Umbilical cord (tissue), 1 donor: ENCODE measurements at regions not wholly inside any gene's neighbourhood (a gene's known extent, or its start where the extent isn't known, plus 50 kb on each side); places are given as distances from the start of the nearest gene placed in this dataset.

Experiments used
- DNase-seq: peaks from one replicate; pipeline ENCODE4 v3.0.0-alpha.2; 2015; ENCODE audit warnings: low spot score

DNA sequence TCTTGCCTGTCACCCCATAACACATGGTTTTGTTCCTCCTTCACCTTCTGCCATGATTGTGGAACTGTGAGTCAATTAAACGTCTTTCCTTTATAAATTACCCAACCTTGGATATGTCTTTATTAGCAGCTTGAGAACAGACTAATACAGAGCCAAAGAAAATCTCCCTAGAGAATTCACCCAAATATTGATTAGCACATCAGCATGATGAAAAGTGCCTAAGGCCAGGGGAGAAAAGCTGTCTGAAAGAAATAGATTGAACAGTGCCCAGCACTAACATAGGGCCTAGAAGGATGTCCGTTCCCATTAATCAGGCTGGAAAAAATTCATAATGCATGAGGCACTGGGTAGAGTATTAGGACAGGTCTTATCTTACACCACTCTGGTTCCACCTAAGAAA lies 111.9 kb upstream of the CALN1 start:
- no peak for DNase-seq

DNA sequence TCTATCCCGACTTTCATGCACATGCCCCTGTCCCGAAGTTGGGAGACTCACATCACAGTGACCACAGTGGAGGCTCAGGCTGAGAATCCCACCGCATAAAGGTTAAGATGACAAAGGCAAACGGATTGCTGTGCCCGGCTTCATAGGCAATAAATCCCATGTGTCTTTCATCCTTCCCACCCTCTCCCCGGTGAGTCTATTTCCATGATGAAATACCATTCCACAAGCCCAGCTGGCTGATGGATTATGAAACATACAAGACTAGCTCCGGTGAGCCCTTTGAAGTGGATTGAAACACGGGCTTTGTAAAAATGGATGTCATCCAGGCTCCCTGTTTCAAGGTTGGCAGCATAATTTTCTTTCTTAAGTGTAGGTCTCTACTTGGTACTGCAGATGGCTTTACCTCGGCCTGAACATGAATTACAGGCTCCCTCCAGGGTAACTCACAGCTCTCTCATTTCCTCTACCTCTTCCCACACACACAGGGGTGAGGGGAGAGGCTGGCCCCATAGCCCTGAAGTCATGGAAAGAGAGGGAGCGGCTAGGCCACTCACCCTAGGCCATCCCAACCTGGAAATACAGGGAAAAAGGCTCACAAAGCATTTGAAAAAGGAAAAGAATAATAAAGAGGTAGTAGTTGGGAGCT lies 92.0 kb upstream of the CALN1 start:
- no peak for DNase-seq

GRCh38 chr7:72503644-72504043 lies 91.5 kb upstream of the CALN1 start:
- DNase-seq, result no peak

DNA sequence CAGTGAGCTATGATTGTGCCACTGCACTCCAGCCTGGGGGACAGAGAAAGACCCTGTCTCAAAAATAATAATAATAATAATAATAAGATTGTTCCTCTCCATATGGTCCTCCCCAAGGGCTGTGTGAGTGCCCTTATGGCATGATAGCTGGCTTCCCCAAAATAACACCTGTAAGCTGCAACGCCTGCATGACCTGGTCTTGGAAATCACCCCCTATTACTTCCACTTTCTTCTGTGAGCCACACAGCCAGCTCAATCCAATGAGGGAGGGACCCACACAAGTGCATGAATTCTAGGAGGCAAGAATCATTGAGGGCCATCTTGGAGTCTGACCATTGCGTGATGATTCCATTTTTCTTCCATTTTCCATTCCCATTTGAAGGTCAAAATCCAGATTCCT lies 82.7 kb upstream of the CALN1 start:
- DNase-seq, result no peak

DNA sequence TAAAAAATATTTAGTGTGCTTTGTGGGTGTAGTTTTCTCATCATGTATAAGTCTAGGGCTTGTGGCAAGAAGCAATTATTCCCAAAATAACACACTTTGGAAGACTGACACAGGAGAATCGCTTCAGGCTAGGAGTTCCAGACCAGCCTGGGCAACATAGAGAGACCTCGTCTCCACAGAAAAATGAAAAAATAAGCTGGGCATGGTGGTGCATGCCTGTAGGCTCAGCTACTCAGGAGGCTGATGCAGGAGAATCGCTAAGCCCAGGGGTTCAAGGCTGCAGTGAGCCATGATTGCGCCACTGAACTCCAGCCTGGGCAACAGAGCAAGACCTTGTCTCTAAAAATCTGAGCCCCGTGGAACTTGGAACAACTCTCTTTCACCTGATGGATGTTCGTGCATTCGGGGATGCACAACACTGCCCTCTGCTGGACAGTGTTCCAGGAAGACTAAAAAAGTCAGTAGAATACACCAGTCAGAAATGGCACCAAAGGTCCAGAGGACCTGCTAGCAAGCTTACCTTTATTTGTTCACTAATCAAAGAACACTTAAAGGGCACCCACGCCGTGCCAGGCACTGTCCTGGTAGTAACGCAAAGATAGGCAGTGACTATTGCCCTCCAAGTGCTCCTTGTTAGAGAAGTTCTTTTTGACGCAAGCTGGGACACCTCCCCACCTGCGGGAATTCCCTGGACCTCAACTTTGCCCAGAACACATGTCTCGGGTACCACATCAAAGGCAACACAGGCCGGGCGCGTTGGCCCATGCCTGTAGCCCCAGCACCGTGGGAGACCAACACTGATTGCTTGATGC lies 81.9 kb upstream of the CALN1 start:
- DNase-seq, result peak; percentile 18

GRCh38 chr7:72492461-72493065 lies 80.4 kb upstream of the CALN1 start:
- no peak for DNase-seq

- DNase-seq, result no peak
Measured at GRCh38 chr7:72490301-72490700, 78.2 kb upstream of the CALN1 start.

GRCh38 chr7:72481934-72482333 lies 69.8 kb upstream of the CALN1 start:
- DNase-seq, result no peak

DNA sequence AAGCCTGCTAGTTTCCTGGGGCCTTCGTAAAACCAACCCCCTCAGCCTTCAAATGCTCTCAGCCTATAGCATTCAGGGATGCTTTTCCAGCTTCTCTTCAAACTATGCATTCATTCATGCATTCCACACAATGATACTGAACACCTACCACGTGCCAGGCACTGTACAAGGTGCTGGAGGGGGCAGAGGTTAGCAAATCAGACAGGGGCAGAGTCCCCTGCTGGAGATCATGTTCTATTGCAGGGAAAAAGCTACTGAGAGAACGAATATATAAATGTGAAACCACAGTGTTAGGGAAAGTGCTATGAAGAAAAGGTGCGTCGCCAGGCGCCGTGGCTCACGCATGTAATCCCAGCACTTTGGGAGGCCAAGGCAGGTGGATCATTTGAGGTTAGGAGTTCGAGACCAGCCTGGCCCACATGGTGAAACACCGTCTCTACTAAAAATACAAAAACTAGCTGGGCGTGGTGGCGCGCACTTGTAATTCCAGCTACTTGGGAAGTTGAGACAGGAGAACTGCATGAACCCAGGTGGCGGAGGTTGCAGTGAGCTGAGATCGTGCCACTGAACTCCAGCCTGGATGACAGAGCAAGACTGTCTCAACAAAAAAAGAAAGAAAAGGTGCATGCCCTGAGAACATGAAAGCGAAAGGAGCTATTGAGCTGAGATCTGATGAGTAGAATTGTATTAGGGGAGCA lies 64.6 kb upstream of the CALN1 start:
- DNase-seq, result no peak

GRCh38 chr7:72467237-72467636 lies 55.1 kb upstream of the CALN1 start:
- DNase-seq, result no peak

GRCh38 chr7:72466797-72467196 lies 54.7 kb upstream of the CALN1 start:
- DNase-seq, result no peak

DNA sequence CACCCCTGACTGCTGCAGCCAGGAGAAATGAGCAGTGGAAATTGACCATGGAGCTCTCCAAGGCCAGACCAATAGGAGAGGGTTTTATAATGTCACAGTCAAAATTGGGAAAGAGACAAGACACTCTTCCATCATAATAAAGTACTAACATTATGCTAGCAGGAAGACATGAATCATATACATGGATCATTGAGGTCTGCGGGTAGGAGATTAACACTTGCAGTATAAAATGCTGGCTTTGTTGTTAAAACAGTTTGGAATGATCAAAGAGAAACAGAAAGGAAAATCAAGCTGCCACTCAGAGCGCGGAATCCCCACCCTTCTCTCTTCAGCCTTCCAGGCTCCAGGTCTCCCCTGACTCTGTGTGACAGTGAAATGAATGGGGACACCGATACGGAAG lies 53.4 kb upstream of the CALN1 start:
- no peak for DNase-seq

DNA sequence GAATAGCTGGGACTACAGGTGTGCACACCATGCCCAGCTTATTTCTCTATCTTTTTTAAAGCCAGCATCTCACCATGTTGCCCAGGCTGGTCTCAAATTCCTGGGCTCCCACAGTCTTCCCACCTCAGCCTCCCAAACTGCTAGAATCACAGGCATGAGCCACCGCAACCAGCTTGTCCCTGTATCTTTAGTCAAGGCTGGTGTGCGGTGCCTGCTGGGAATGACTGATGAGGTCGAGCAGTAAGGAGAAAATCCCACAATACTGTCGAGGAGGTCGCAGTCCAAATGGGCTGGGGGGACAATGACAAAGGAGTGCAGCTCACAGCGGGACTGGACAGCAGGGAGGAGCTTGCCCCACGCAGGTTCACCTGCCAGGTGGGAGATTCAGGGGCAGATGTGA lies 50.2 kb upstream of the CALN1 start:
- DNase-seq, result no peak
